ENCODE measurements at regions not wholly inside any gene's neighbourhood (a gene's known extent, or its start where the extent isn't known, plus 50 kb on each side); places are given as distances from the start of the nearest gene placed in this dataset.

DNA sequence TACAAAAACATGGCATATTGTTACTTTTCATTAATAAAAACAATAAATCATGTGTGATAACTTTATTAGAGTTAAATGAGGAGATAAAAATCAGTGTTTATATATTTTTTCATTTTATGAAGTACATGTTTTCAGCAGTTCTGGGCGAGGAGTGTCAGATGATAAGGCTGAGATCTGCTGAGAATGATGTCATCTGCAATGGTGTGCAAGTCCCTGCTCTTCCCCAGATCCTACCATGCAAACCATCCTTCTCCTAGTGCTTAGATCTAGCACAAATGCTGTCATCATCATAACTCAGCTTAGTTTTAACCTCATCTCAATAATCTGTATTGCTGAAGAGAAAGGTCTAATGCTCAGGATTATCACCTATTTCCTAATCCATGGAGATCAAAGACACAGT, 214.4 kb upstream of the DAB1 start:
- no peak for DNase-seq
- in situ Hi-C loops (cut with HindIII; ENCODE audit: low pct_ligation_motif_present, low pct_unique_long_range_greater_than_20kb, low sequenced_read_pairs), result no loop called here

DNA sequence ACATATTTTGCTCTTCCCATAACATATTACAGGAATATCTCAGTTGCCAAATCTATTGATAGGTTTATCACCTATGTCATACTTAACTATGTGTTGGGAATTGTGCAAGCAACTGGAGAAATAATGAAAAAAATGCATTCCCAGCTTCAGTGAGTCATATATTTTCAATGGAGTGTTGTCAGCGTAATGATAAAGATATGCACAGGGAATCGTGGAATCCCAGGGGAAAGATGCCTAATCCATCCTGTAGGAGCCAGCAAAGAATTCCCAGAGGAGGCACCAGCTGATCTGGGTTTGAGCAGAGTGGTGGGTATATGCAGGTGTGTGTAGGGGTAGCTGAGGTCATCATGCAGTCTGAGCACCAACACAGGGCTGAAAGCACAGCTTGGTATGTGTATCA, 213.3 kb upstream of the DAB1 start:
- no peak for DNase-seq
- in situ Hi-C loops (cut with HindIII; ENCODE audit: low pct_ligation_motif_present, low pct_unique_long_range_greater_than_20kb, low sequenced_read_pairs), result no loop called here

DNA sequence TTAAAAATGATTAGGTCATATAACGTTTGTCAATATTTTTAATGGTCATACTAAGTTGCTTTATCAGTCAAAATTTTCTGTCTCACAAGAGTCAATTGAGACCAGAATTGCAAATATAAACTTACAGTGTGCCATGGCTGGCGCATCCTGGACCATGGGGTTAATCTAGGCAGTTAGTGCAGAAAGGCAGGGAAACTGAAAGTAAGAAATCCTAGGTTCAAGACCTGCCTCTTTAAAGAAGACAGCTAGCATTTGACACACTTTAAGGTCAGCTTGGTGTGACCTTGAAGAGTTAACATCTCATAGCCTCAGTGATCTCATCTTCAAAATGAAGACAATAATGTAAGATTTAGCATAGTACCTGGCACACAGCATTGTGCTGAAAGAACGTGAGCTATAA, 210.0 kb upstream of the DAB1 start:
- no peak for DNase-seq
- in situ Hi-C loops (cut with HindIII; ENCODE audit: low pct_ligation_motif_present, low pct_unique_long_range_greater_than_20kb, low sequenced_read_pairs), result no loop called here

DNA sequence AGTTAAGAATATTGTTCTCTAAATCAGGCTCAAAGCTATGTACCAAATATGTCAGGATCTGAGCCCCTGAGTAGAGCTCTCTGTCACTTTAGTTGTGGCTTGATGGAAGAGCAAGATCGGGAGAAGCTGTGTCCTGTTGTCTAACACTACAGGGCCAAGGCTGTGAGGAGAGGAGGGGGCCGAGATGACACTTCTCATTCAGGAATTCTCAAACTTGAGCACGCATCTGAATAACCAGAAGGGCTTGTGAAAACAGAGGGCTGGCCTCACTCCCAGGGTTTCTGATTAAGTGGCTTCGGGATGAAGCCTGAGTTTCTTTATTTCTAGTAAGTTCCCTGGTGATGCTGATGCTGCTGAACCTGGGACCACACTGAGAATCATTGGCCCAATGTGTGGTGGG, 209.2 kb upstream of the DAB1 start:
- DNase-seq, result no peak
- in situ Hi-C loops (cut with HindIII; ENCODE audit: low pct_ligation_motif_present, low pct_unique_long_range_greater_than_20kb, low sequenced_read_pairs), result no loop called here

DNA sequence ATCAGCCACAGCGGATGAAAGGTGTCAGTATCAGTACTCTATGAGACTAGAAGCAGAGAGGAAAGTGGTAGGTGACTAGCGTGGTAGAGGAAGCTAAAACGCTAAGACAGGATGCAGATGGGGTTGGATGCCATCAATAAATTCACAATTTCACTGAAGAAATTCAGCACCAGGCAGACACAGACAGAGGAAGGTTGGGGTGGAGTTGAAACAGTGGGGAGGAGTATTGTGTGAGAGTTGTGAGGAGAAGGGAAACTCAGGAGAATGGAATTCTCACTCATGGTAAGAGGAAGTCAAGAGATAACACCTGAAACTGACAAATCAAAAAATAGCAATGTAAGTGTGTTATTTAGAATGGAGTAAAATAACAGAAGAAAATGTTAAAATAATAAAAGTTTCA, 208.5 kb upstream of the DAB1 start:
- in situ Hi-C loops (cut with HindIII; ENCODE audit: low pct_ligation_motif_present, low pct_unique_long_range_greater_than_20kb, low sequenced_read_pairs), result no loop called here
- no peak for DNase-seq

DNA sequence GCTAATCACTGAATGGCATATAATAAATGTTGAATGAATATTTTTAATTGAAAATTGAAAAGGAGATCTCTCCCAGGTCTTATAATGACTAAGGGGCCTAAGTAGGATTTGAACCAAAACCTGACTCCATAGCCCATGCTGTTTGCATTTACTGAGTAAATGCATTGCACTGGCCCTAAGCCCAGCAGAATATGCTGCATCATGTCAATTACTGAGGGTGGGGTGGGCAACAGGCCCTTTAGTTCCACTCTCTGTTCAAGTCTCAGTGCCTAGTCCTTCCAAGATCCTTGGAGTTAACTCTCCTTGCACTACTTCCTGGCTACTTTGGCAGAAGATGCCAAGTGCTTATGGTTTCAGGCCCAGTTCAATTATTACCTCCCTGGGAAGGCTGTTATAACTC, 203.8 kb upstream of the DAB1 start:
- in situ Hi-C loops (cut with HindIII; ENCODE audit: low pct_ligation_motif_present, low pct_unique_long_range_greater_than_20kb, low sequenced_read_pairs), result no loop called here
- no peak for DNase-seq

DNA sequence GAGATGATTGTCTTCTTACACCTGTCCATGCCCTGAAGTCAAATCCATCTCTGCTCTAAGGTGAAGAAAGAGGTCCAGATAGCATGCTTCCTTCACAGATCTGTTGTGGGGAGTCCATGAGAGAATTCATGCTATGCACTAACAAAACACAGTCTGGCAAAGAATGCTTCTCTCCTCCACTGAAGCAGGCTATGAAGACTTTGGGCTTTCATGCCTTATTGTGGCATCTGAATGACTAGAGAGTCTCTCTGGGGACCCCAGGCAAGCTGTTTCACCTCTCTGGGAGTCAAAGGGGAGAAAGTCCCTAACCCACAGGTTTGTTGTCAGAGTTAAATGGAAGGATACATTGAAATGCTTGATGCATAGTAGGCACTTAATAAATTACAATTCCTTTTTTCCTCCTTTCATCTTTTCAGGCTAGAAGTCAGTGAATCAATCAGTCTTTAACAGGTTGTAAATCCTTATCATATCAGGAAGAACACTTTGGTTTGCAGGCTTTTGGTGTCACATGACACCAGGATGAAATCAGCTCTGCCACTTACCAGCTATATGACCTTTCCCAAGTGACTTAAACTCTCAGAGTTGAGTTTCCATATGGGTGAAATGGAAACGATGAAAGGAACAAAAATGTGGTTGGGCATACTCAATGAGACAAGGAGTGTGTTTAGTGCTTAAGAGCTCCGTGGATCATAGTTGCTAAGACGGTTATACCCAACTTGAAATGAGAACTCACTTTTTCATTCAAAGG, 200.1 kb upstream of the DAB1 start:
- no peak for DNase-seq
- in situ Hi-C loops (cut with HindIII; ENCODE audit: low pct_ligation_motif_present, low pct_unique_long_range_greater_than_20kb, low sequenced_read_pairs), result no loop called here

DNA sequence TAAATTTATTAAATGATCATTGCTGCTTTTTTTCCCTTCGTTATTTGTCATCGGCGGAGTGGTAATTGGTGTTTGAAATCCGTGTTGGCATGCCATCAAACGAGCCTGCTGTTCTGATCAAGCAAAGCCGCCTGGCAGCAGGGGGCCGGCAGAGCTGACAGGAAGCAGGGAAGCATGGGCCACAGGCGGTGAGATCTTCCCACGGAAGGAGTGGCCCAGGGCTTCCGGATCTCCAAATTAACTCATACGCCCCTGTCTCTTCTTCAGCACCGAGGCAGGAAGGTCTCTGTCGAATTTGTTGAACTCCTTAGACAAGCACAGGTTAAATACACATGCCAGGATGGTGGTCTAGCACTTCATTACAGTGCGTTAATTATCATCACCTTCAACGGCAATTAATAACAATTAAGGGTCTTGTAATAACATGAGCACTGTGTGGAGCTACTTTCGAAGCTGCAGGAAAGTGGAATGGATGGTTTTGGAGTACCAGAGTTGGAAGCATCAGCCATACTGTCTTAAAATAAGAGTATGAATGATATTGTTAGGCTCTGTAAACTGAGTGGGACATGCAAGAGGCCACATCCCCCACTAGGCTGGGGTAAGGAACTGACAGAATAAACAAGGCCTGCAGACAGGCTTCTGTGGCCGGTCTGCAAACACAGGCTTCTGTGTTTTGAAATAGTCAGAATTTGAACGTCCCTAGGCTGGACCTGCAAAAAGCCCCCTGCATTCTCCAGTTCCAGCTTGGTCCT, 199.4 kb upstream of the DAB1 start:
- no peak for DNase-seq
- in situ Hi-C loops (cut with HindIII; ENCODE audit: low pct_ligation_motif_present, low pct_unique_long_range_greater_than_20kb, low sequenced_read_pairs), result no loop called here

DNA sequence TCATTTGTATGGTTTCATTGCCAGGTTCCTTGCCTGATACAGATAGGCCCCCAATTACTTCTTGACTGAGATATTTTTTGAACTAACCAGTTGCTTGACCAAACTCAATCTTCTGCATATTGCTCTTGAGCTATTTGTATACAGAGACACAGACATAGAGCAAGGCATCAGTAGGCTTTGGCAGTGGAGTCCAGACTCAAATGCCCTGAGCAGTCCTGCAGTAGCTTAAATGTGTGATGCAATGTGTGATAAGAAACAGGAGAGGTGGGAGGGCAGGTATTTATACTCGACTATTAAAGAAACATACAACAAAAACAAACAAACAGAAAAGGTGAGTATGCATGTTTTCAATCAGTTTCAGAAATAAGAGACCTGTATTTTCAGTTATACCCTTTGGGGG, 197.9 kb upstream of the DAB1 start:
- no peak for DNase-seq
- in situ Hi-C loops (cut with HindIII; ENCODE audit: low pct_ligation_motif_present, low pct_unique_long_range_greater_than_20kb, low sequenced_read_pairs), result no loop called here

DNA sequence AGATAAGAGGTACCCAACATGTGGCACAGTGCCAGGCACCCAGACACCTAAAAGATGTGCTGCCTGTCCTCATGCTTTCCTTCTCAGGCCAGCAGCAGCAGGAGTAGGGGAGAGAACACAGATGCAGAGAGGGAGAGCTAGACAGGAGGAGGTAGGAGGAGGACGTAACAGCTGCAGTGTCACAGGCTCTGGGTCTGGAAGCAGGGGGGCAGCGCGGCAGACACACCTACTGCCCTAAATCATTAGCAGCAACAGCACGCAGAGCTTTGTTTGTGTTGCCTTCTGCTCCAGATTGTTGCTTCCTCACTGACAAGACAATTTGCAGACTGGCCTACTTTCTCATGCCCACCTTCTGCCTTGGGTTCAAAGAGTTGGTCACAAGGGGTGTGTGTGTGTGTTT, 196.7 kb upstream of the DAB1 start:
- DNase-seq, result no peak
- in situ Hi-C loops (cut with HindIII; ENCODE audit: low pct_ligation_motif_present, low pct_unique_long_range_greater_than_20kb, low sequenced_read_pairs), result no loop called here

DNA sequence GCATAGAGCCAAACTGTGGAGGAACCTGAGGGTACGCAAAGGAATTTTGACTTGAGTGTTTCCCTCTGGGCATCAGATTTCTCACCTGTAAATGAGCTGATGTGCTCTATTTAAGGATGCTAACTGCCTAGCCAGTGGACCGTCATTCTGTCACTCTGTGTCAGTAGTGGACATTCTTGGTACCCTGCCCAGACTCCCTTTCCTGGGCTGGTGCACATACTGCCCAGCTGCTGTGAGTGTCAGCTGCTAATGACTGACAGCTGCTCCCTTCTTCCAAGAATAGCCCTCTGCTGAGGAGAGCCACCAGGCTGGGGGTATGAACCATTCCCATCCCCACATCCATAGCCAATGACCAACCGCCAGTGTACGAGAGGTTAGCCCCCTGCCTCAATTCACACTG, 193.1 kb upstream of the DAB1 start:
- in situ Hi-C loops (cut with HindIII; ENCODE audit: low pct_ligation_motif_present, low pct_unique_long_range_greater_than_20kb, low sequenced_read_pairs), result no loop called here
- DNase-seq, result no peak

DNA sequence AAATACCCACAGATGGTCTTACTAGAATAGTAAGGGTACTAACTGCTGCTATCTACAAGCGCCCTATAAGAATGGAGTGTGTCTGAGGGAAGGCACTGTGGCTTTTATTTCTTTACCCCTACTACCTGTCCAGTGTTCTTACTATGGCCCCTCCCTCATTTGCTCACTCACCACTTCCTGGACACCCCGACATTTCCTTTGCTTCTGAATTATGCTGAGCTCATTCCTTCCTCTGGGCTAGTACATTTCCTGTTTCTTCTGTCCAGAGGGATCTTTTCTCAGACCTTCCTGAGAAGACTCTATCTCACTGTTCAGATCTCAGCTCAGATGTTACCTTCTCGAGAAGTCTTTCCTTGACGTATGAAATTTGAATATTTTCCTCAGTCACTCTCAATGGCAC, 192.1 kb upstream of the DAB1 start:
- in situ Hi-C loops (cut with HindIII; ENCODE audit: low pct_ligation_motif_present, low pct_unique_long_range_greater_than_20kb, low sequenced_read_pairs), result no loop called here
- no peak for DNase-seq

DNA sequence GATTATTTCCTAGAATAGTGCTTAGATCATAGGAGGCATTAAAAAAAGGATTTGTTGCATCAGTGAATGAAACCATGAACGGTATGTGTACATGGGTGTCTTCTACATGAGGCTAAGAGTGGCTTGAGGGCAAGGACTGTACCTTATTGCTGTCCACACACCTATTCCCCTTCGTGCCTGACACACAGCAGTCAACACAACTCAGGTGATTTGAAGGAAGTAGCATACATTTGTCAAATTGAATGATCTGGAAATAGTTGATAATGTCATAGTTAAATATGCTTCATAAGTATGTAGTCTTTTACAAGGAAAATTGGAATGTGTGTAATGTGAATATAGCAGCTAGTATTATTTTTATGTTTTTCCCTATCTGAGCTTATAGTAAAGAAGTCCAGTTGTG, 189.0 kb upstream of the DAB1 start:
- in situ Hi-C loops (cut with HindIII; ENCODE audit: low pct_ligation_motif_present, low pct_unique_long_range_greater_than_20kb, low sequenced_read_pairs), result no loop called here
- DNase-seq, result no peak

DNA sequence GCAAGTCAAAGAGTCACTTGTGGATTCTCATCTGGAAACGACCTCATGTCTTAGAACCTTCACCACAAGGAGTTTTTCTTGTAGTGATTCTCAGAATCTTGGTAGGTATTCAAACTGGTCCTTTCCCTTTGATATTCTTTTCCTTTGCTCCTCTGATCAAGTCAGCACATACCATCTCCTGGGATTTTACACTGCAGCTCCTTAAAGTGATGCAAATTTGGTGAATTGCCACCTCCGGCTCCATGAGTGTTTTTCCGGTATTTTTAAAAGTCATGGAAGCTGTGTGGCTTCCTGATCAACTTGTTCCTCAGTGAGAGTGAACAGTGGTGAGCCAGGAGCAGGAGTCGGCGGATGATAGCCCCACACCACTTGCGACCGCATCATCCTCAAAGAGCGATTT, 182.1 kb upstream of the DAB1 start:
- in situ Hi-C loops (cut with HindIII; ENCODE audit: low pct_ligation_motif_present, low pct_unique_long_range_greater_than_20kb, low sequenced_read_pairs), result no loop called here
- DNase-seq, result no peak

DNA sequence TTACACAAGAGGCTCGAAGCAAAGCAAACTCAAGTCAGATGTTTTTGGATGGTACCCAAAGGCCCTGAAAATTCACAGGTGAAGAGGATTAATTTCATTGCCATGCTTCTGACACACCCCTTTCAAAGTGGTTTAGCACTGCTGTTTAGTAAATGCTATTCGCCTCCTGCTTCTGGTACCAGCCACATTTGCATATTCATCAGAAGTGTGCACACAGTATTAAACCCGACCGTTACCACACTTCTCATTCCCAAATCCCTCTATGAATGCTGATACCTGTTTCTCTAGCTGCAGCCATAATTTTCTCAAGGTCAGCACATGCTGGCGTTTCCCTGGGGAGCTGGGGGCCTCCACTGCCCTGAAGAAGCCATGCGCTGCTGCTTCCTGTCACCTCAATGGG, 179.8 kb upstream of the DAB1 start:
- DNase-seq, result no peak
- in situ Hi-C loops (cut with HindIII; ENCODE audit: low pct_ligation_motif_present, low pct_unique_long_range_greater_than_20kb, low sequenced_read_pairs), result no loop called here

DNA sequence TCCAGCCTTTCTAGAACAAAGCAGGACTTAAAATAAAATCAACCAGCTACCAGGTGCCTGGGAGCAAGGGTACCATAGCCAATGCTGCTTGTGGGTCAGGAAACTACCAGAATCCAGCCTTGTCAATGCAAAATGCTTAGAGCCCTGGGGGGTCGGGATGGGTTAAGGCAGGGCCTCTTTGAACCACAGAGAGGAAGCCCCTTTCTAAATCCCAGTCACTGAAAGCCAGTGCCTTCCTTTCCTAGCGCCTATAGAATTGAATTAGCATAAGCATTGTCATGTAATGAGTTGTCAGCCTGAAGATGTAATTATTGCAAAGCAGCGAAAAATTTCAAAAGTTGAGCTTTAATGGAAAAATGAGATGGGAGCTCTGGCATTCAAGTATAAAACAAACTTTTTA, 176.6 kb upstream of the DAB1 start:
- in situ Hi-C loops (cut with HindIII; ENCODE audit: low pct_ligation_motif_present, low pct_unique_long_range_greater_than_20kb, low sequenced_read_pairs), result no loop called here
- DNase-seq, result no peak

DNA sequence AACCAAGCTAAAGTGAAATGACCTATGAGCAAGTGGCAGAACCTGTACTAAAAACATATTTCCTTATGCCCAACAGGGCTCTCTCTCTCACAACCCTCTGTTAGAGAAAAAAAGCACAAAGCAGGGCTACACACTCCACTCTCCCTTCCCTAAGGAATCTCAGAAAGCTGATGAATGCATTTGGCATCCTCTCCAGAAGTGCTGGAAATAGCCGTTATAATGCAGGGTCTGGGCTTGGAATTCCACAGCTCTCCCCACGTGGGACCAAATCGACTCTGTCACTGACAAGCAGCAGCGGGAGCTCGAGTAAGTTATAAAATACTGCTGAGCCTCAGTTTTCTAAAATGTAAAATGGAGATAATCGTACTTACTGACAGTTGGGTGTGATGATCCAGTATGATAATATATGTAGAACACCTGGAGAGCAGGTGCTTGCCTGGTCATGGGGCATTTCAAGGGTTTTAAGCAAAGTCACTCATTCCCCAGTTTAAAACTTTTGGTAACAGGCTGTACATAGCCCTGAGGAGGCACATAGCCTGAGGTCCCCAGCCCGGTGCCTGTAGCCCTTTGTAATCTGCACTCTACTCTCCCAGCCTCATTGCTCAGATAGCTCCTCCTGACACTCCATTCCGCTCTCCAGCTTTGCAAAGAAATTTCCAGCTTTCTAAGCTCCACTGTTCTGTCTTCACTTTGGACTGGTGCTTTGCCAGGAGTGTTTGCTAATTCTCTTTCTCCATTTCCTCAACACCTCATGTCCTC, 175.6 kb upstream of the DAB1 start:
- in situ Hi-C loops (cut with HindIII; ENCODE audit: low pct_ligation_motif_present, low pct_unique_long_range_greater_than_20kb, low sequenced_read_pairs), result no loop called here
- no peak for DNase-seq

DNA sequence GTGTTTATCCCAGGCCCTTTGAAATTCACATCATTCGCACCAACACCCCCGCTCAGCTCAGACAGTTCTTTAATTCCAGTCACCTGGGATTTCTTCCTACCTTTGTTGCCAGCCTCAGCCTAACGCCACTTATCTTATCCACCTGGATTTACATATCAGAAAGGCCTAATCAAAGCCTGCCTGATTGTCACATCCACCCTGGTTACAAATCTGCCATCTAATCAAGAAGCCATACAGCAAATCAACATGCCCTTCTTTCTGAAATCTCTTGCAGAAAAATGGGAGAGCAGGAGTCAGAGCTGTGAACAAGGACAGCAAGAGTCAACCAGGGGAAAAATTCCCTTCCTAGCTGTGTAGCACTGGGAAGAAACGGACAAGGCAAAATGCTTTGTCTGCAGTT, 173.2 kb upstream of the DAB1 start:
- no peak for DNase-seq

DNA sequence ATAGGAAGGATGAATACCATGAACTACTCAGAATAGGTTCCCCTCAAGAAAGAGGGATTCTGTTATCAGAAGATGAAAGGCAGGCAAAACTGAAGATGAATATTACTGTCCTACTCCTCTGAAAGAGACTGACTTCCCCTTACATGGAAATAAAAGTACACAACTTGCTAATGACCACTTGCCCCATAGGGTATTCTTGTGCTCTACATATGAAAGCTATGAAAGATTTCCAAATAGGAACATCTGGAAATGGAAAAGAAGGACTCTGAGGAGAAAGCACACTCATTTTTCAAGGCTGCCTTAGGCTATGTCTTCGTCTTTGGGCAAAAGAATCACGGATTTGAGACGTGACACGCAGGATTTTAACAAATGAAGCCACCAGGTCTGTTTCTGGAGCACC, 170.1 kb upstream of the DAB1 start:
- in situ Hi-C loops (cut with HindIII; ENCODE audit: low pct_ligation_motif_present, low pct_unique_long_range_greater_than_20kb, low sequenced_read_pairs), result no loop called here
- DNase-seq, result no peak

More for the DNA sequence above, 173.2 kb upstream of the DAB1 start:
- in situ Hi-C loops (cut with HindIII; ENCODE audit: low pct_ligation_motif_present, low pct_unique_long_range_greater_than_20kb, low sequenced_read_pairs), result no loop called here

DNA sequence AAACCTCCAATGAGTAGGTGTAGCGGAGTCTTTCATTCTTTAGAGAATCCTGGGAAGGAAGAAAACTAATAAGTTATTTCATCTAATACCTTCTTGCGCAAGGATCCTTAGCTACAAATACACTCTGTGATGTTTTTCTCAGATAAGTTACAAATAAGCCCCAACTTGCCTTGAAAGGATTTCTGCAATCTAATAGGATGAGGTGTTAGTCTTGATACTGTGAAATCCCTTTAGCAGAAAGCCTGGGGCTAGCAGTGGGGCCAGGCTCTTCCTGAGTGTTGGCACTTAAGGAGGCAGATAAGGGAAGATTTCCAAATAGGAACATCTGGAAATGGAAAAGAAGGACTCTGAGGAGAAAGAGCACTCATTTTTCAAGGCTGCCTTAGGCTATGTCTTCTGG, 168.0 kb upstream of the DAB1 start:
- no peak for DNase-seq

More for the DNA sequence above, 168.0 kb upstream of the DAB1 start:
- in situ Hi-C loops (cut with HindIII; ENCODE audit: low pct_ligation_motif_present, low pct_unique_long_range_greater_than_20kb, low sequenced_read_pairs), result no loop called here
